PC-9 (cell line): ENCODE measurements at regions not wholly inside any gene's neighbourhood (a gene's known extent, or its start where the extent isn't known, plus 50 kb on each side); places are given as distances from the start of the nearest gene placed in this dataset.

Source experiments
- BruUV-seq: library from RNA; stranded (reverse); fragments of 400-500 nt; replicated peaks from 2 replicates; lab custom pipeline; 2021; lab: Mats Ljungman, UMichigan
- CTCF ChIA-PET: fragments of 300-600 bp; sonication (Branson Sonifier 250); formaldehyde crosslinking; loops from one replicate; lab custom pipeline; 2022; ENCODE audit warnings: antibody characterized with exemption; lab: Charles Lee
- POLR2A ChIA-PET: fragments of 300-600 bp; sonication (Branson Sonifier 250); formaldehyde crosslinking; loops from one replicate; lab custom pipeline; 2022; ENCODE audit warnings: antibody characterized with exemption; ENCODE audit not compliant: unreplicated experiment; lab: Charles Lee
- DNase-seq, 2 experiments: peaks; one replicate each; pipeline versions ENCODE4 v3.0.0 to v3.0.0-alpha.2; 2015 to 2022; ENCODE audit warnings: mixed read lengths in 1 of 2
- H2AFZ ChIP-seq: fragments of 200-600 bp; sonication (generic); 2 replicates; pipeline ENCODE4 v1.8.1; 2017; ENCODE audit warnings: antibody characterized with exemption
- H3F3A ChIP-seq: fragments of 200-600 bp; sonication (generic); 2 replicates; pipeline ENCODE4 v1.8.1; 2017; ENCODE audit warnings: antibody characterized with exemption, mild to moderate bottlenecking, low read depth; ENCODE audit not compliant: insufficient read depth
- H3K27ac ChIP-seq: fragments of 200-600 bp; sonication (generic); 2 replicates; pipeline ENCODE4 v1.6.1; 2016; ENCODE audit warnings: mixed run types
- H3K27me3 ChIP-seq: fragments of 200-600 bp; sonication (generic); 2 replicates; pipeline ENCODE4 v1.6.1; 2016; ENCODE audit warnings: low read depth, mixed run types; ENCODE audit not compliant: insufficient read depth
- H3K36me3 ChIP-seq: fragments of 200-600 bp; sonication (generic); 2 replicates; pipeline ENCODE4 v1.6.1; 2016; ENCODE audit warnings: low read depth, mixed run types
- H3K4me1 ChIP-seq: fragments of 200-600 bp; sonication (generic); replicated peaks from 2 replicates; pipeline ENCODE4 v1.6.1; 2016; ENCODE audit warnings: mixed run types; ENCODE audit not compliant: insufficient read depth
- H3K4me2 ChIP-seq: fragments of 200-600 bp; sonication (generic); 2 replicates; pipeline ENCODE4 v1.6.1; 2017; ENCODE audit warnings: mixed run types
- H3K4me3 ChIP-seq: fragments of 200-600 bp; sonication (generic); 2 replicates; pipeline ENCODE4 v1.6.1; 2016; ENCODE audit warnings: mixed run types
- H3K79me2 ChIP-seq: fragments of 200-600 bp; sonication (generic); 2 replicates; pipeline ENCODE4 v1.6.1; 2017; ENCODE audit warnings: low read depth, mixed run types
- H3K9me2 ChIP-seq: fragments of 200-600 bp; sonication (generic); 2 replicates; pipeline ENCODE4 v1.8.1; 2017; ENCODE audit warnings: mild to moderate bottlenecking; ENCODE audit not compliant: insufficient read depth
- H3K9me3 ChIP-seq: fragments of 200-600 bp; sonication (generic); 2 replicates; pipeline ENCODE4 v1.8.1; 2016; ENCODE audit warnings: low read depth; ENCODE audit not compliant: insufficient read depth
- H4K20me1 ChIP-seq: fragments of 200-600 bp; sonication (generic); 2 replicates; pipeline ENCODE4 v1.8.1; 2017; ENCODE audit not compliant: insufficient read depth
- EZH2 ChIP-seq: fragments of 200-600 bp; sonication (generic); IDR thresholded peaks from 2 replicates; pipeline ENCODE4 v1.8.0; 2017; ENCODE audit warnings: antibody characterized with exemption, low read depth
- intact Hi-C: fragments of 100-400 bp; cut with micrococcal nuclease; formaldehyde crosslinking; loops from one replicate; pipeline ENCODE4 v1.10.0; 2022; ENCODE audit not compliant: unreplicated experiment
- TF ChIP-seq, protein P1 (sequence below): fragments of 200-600 bp; sonication (generic); conservative IDR thresholded peaks from 2 replicates; pipeline ENCODE4 v1.6.1; 2017; ENCODE audit warnings: mixed run types, antibody characterized with exemption, mild to moderate bottlenecking, moderate library complexity

DNA sequence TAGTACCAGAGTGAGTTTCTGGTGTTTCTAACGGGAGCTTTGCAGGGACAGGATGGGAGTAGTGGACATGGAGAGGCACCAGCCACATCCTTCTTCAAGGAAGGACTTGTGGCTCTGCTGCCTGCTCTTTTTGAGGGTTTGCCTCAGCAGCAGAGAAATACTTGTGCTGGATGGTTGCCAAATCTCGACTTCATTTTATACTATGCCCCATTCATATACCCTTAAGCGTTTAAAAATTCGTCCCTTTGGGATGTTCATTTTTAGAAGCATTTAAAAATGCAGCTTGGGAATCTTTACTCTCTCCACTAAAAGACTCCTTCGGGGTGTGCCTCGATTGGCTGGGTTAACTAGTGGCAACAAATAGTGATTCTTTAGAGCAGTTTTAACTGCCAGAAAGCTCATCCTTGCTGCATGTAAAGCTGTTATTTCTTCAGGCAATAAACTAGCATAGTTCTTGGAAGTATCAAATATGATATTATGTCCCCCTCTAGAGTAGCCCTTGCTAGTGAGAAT is 126.5 kb upstream of the B3GAT2 start:
- H3K4me1 ChIP-seq, result no peaks in the 10 kb centered on the region
- BruUV-seq, result no TSS peak
- intact Hi-C loops, result no loop called here
- H3F3A ChIP-seq, result no peaks in the 10 kb centered on the region
- H3K27ac ChIP-seq, result no peak overlapping the region
- ChIA-PET POLR2A (no interaction called here), CTCF (no interaction called here)
- H3K4me3 ChIP-seq, result no peak overlapping the region
- H3K27me3 ChIP-seq, result no peaks in the 10 kb centered on the region
- no peak overlapping the region for H3K4me2 ChIP-seq
- H4K20me1 ChIP-seq, result no peaks in the 10 kb centered on the region
- no peaks in the 10 kb centered on the region for H3K79me2 ChIP-seq
- no peaks in the 10 kb centered on the region for H3K9me3 ChIP-seq
- DNase-seq, result no peak
- H2AFZ ChIP-seq, result no peak overlapping the region
- no peaks in the 10 kb centered on the region for H3K9me2 ChIP-seq
- no peaks in the 10 kb centered on the region for H3K36me3 ChIP-seq
- TF ChIP-seq EZH2, result no peak
- TF ChIP-seq, protein P1, sequence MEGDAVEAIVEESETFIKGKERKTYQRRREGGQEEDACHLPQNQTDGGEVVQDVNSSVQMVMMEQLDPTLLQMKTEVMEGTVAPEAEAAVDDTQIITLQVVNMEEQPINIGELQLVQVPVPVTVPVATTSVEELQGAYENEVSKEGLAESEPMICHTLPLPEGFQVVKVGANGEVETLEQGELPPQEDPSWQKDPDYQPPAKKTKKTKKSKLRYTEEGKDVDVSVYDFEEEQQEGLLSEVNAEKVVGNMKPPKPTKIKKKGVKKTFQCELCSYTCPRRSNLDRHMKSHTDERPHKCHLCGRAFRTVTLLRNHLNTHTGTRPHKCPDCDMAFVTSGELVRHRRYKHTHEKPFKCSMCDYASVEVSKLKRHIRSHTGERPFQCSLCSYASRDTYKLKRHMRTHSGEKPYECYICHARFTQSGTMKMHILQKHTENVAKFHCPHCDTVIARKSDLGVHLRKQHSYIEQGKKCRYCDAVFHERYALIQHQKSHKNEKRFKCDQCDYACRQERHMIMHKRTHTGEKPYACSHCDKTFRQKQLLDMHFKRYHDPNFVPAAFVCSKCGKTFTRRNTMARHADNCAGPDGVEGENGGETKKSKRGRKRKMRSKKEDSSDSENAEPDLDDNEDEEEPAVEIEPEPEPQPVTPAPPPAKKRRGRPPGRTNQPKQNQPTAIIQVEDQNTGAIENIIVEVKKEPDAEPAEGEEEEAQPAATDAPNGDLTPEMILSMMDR, result no peak

DNA sequence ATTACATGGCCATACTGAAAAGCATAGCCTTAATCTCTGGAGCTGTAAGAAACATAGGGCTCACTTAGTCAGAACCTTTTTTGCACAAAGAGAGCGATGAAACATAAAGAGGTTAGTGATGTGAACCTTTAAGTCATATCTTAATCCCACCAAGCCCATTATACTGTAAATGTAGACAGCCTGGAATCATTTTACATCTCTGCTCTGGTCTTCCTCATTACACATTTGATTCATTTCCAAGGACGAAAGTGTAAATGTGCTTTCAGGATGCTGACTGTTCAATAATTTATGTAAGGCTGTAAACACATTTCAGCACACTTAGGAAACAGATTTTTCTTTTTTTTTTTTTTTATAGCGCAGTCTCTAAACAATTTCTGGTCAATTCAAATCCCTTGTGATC is 131.3 kb upstream of the B3GAT2 start:
- DNase-seq, result no peak
- Histone ChIP-seq H3K9me3 (no peaks in the 10 kb centered on the region), H3K9me2 (no peaks in the 10 kb centered on the region), H3K4me1 (no peaks in the 10 kb centered on the region), H4K20me1 (no peaks in the 10 kb centered on the region), H3K27me3 (no peaks in the 10 kb centered on the region), H3F3A (no peaks in the 10 kb centered on the region), H2AFZ (no peak overlapping the region), H3K4me3 (no peak overlapping the region), H3K36me3 (no peaks in the 10 kb centered on the region), H3K4me2 (no peak overlapping the region), H3K79me2 (no peaks in the 10 kb centered on the region), H3K27ac (no peak overlapping the region)
- BruUV-seq, result no TSS peak
- ChIA-PET CTCF (no interaction called here), POLR2A (no interaction called here)
- intact Hi-C loops, result no loop called here
- TF ChIP-seq EZH2, result no peak
- TF ChIP-seq, protein P1, result no peak

DNA sequence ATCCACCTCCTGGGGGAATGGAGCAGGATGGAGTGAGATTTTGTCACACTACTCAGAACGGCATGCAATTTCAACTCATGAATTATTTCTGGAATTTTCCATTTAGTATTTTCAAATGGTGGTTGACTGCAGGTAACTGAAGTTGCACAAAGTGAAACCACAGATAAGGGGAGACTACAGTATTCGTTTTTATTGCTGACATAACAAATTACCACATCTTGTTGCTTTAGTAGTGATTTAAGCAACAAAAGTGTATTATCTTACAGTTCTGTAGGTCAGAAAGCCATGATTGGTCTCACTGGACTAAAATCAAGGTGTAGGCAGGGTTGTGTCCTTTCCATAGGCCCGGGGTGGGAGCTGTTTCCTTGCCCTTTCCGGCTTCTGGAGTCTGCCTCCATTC is 133.4 kb upstream of the B3GAT2 start:
- no peak for DNase-seq
- Histone ChIP-seq H3K36me3 (no peaks in the 10 kb centered on the region), H3K4me2 (no peak overlapping the region), H3K27me3 (no peaks in the 10 kb centered on the region), H3K79me2 (no peaks in the 10 kb centered on the region), H3K4me1 (no peaks in the 10 kb centered on the region), H3F3A (no peaks in the 10 kb centered on the region), H3K27ac (no peak overlapping the region), H3K9me3 (no peaks in the 10 kb centered on the region), H3K4me3 (no peak overlapping the region), H4K20me1 (no peaks in the 10 kb centered on the region), H2AFZ (no peak overlapping the region), H3K9me2 (no peaks in the 10 kb centered on the region)
- CTCF ChIA-PET, result no interaction called here
- POLR2A ChIA-PET, result no interaction called here
- BruUV-seq, result no TSS peak
- intact Hi-C loops, result no loop called here
- TF ChIP-seq EZH2, result no peak
- TF ChIP-seq, protein P1, result no peak
